ENCODE measurements at regions not wholly inside any gene's neighbourhood (a gene's known extent, or its start where the extent isn't known, plus 50 kb on each side); places are given as distances from the start of the nearest gene placed in this dataset.
A peak's percentile ranks its signal among the peaks of the same experiment; 100 is the strongest.

GRCh38 chr2:16141641-16141921 is 201.2 kb downstream of the MYCN start:
- DNase-seq (ENCODE audit: low spot score) = no peak

DNA sequence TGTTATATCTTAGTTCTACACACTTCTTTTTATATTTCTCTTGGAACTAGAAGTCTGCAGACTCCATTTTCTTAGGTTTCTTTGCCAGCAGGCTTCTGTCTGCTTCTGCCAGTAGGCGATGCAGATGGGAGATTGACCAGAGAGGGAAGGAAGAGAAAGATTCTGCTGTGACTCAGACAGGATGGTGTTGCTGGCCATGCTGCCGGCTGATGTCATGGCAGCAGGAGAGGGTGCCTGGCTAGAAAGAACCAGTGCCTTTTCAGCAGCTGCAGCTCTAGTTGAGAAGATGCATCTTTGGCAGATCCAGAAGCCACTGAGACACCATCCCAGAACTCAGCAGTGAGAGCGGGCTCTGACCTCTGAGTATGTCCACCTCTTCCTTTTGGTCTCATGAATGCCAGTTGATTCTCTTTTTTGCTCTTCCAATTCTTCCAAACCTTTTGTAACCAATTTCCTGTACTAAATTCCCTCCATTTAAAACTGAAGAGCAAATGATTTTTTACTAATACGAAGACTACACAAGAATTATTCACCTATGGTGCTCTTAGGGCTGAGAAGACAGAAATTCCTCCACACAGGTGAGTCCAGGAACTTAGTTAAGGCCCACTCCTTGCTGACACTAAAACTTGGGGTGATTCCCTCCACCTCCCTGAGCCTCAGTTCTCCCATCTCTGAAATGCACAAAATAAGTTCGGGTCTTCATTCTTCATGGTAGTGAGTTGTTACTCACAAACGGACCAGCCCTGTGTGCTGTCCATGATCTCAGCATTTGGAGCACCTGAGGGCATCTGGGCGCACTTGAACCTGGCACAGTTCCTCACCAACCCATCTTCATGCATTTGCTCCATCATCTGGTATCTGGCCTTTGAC is 200.7 kb downstream of the MYCN start:
- DNase-seq (ENCODE audit: low spot score) = peak; percentile 99

DNA sequence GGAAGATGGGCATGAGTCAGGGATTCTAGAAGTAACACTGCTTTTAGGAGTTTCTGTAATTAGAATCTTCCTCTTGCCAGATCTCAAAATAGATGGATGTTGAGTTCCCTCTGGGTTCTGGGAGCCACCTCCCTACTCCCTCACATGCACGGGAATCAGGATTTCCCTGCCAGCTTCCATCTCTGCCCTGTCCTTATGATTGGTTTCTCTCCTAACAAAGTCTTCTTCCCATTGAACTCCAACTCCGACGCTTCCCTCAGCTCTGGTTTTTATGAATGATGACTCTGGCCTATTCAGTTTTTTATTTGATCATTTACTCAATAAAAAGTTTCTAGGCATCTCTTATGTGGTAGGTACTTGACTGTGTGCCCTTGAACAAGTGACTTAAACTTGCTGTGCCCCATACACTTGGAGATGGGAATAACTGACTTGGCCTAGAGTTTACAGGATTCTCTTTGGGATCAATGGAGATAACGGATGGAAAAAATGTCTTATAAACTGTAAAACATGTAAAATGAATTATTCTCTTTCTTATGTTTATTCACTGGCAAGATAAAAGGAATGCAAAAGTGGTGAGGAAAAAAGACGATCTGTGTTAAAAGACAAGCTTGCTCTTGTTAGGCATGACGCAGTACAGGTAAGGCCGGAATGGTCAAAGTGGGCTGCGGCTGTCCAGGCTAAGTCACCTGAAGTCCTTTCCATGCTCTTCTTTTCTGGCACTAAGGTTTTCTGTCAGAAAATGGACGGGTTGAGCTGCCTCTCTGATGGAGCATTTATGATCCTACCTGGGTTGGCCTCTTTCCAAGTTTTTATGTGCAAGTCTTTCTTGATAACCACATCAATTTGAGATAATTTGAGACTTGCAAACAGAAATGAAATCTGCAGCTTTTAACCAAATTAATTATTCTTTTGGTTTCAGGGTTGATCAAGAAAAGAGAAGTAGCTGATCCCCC is 199.6 kb downstream of the MYCN start:
- peak; percentile 98 for DNase-seq (ENCODE audit: low spot score)

DNA sequence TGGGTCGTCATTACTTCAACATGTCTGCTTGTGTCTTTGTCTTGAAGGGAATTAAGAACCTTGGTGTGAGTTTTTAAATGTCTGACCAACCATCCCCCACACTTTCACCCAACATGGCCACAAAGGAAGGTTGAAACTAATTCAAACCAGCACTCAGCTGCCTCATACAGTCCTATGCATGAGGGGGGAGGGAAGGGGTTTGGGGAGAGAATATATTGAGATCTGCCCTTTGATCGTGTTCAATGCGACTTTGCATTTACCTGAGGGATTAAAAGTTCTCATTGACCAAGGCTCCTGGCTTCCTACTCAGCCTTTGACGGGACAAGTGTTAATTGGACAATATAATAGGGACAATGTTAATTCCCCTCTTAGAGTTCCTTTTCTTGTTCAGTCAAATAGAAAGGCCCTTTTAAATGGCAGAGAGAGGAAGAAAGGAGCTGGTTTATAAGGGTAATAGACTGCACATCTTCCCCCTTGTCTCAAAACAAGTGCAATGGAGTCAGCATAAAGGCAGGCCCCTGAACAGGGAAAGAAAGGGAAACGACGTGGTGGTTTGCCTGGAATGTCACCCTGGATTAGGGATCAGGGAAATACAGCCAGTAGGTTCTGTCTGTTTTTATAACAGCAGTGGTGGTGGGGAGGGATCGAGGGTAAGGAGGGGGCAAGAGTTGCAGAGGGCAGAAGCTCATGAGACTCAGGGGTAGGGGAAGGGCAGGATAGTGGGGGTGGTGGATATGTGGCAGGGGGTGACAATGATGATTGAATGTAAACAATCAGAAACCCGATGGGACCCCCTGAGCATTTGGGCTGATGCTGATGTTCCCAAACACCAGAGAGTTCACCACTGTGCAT is 198.7 kb downstream of the MYCN start:
- DNase-seq (ENCODE audit: low spot score) = peak; percentile 98

- DNase-seq (ENCODE audit: low spot score) = peak; percentile 98
Observed at GRCh38 chr2:16137080-16137755, 196.9 kb downstream of the MYCN start.

DNA sequence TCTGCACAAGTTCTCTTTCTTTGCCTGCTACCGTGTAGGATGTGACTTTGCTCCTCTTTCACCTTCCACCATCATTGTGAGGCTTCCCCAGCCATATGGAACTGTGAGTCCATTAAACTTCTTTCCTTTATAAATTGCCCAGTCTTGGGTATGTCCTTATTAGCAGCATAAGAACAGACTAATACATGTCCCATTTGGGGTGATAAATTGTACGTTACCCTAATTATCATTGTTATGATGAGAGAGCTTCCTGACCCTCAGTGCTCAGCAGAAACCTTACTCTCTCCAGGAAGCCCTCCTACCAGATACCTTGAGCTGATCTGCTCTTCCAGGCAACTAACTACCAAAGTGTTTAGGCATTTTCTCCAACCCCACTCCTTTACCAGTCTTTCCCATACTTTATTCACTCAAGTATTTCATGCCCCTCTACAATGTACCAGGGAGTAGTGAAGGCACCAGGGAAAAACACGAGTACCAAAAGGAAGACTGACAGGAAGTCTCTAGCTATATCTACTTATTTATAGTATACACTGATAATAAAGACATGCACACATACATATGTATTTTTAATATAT is 196.2 kb downstream of the MYCN start:
- peak; percentile 97 for DNase-seq (ENCODE audit: low spot score)

GRCh38 chr2:16135913-16136310 is 195.6 kb downstream of the MYCN start:
- no peak for DNase-seq (ENCODE audit: low spot score)

DNA sequence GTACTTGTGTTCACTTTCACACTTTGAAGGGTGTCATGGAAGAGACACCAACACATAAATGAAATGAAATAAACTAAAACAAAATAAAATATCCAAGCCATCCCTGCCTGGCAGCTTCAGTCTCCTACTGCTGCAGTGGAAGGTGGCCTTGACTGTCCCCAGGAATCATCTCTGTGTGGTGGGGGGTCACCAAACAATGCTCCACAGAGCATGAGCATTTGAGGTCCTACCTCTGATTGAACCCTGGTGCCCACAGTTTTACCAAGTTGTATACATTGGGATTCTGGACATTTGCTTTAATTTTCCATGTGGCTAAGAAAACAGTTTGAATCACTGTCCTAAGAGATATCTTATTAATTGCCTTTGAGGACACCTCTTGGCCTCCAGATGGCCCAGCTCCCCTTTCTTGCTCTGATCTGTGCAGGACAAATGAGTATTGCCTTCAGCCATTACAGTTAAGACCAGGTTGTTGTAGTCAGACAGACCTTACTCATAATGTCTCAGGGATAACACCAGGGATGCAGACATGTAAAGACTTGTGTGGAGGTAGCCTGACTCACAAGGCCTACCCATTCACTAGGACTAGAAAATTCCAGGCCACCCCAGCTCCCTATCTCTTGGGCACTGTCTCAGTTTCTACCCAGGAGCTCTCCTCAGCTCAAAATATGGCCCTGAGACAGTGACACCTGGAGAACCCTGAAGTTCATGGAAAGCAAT is 195.0 kb downstream of the MYCN start:
- peak; percentile 98 for DNase-seq (ENCODE audit: low spot score)

DNA sequence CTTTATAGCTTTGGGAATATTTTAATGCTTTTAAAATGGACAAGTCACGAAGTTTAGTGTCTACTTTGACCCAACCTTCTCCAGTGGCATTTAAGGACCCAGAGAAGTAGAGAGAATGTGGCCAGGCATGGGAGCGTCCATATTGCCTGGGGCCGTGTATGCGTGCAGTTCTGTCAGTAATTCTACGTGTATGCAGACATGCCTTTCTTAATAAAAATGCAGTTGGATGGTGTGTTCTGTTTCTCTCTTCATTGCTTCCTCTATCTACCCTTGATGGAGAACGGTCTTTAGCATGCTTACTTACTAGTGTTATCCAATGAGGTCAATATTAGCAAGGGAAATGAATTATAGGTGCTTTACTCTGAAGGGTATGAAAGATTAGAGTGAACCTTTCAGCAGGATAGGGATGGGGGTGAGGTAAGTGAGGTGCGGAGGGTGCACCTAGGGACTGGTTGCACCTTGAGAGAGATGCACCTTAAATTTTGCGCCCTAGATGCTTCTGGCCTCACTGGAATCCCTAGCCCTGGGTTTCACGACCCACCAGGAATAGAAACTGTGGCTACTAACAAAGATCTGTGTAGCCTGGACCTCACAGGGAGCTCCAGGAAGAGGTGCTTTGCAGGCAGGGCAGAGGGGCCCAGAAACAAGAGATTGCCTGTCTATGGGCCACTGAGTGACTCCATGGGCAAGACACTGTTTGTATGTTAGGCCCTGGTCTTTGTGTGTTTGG is 194.3 kb downstream of the MYCN start:
- peak; percentile 98 for DNase-seq (ENCODE audit: low spot score)

DNA sequence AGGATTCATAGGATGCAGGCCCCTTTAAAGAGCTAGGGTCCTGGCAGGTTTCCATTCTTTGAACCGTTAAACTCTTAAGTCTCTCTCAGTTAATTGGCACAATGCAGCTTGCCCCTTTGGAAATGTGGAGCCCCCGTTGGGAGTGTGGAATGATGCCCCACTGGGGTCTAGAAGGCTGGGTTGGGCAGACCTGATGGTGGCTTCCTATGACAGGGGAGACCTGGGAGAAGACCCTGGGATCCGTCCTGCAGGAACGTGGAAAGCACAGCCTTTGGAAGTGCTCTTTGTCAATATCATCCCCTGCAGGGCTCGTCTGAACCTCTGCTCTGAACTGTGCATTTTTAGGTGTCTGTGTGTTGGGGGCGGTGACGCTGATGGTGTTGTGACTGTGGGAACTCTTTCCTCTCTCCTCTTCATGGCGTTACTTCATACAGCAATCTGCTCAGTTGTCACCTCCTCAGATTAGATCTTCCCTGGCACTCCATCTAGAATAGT is 190.6 kb downstream of the MYCN start:
- DNase-seq (ENCODE audit: low spot score) = no peak

GRCh38 chr2:16130541-16130880 is 190.2 kb downstream of the MYCN start:
- peak; percentile 98 for DNase-seq (ENCODE audit: low spot score)

DNA sequence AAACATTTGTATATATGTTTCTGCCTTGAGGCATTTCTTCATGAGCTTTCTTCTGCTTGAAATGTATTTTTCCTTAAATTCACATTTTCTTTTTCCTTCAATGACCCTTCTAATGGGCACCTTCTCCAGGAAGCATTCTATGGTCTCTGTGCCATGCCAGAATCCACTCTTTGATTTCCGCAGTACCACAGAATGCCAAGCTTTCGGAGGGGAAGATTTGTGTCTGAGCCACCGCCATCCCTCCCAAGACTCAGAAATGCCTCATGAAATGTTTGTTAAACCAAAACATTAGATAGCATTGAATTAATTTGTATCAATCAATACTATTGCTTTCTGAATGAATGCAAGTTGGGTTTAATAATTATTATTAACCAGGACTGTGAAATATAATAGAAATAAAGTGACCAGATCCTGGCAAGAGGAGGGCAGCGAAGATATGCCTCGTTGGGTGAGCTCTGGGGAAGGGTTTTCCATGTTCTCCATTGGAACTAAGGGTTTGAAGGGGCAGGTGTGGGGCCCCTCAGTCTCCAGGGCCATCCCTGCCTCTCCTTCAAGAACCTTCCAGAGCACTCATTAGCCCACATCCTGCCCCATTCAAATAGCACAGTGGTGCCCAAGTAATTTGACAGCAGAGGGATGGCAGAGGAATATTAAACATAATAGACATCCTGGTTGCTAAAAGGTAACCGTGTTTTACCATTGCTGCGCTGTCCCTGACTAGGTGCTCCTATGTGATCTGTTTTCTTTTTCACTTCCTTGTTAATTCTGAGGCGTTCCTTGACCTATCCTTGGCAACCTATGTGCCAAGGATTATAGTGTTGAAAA is 189.6 kb downstream of the MYCN start:
- peak; percentile 97 for DNase-seq (ENCODE audit: low spot score)

- DNase-seq (ENCODE audit: low spot score) = peak; percentile 98
Observed at GRCh38 chr2:16128746-16129610, 188.6 kb downstream of the MYCN start.

GRCh38 chr2:16127958-16128357 is 187.6 kb downstream of the MYCN start:
- DNase-seq (ENCODE audit: low spot score) = no peak

GRCh38 chr2:16127276-16127940 is 187.1 kb downstream of the MYCN start:
- DNase-seq (ENCODE audit: low spot score) = peak; percentile 98

DNA sequence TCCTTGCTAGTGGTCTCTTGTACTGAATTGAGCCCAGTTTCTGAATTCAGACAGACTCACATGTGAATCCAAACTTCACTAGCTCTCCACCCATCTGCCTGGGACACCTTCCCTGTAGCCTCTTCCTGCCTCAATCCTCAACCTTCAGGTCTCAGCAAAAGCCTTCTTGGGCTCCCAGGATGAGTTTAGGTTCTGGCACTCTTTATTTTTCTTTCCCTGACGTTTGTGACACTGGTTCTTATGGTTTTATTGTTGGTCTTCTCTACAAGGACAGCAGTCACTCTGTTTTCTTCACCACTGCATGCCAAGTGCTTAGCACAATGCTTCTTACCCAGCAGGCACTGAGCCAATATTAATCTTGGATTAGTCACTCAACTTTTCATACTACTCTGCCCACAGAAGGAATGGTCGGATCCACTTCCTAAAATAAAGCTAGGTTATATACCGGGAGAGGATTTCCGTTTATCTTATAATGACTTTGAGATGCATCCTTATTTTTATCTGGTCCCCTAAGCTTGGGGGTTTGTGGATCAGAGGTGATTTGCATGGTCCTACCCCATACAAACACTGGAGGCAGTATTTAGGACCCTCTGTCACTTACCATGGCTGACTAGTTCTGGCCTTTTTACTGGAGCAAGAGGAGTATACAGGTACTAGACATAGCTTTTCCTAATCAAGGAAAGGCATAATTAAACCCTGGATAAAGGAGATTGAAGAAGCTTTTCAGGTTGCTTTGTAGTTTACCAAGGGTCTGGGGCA is 186.3 kb downstream of the MYCN start:
- peak; percentile 99 for DNase-seq (ENCODE audit: low spot score)
